DND-41 (cell line): ENCODE measurements at regions not wholly inside any gene's neighbourhood (a gene's known extent, or its start where the extent isn't known, plus 50 kb on each side); places are given as distances from the start of the nearest gene placed in this dataset.
A peak's percentile ranks its signal among the peaks of the same experiment; 100 is the strongest.
"Not testable (repeated sequence)": the region's sequence is repeated elsewhere in the genome, so short reads cannot be mapped to it uniquely, and the experiment has no call there.

Experiments
- ATAC-seq: fragments of 200-7000 bp; cut with Tn5 transposase; 3 replicates; pipeline ENCODE4 v1.9.1; 2021; ENCODE audit warnings: low read depth; ENCODE audit not compliant: insufficient read depth
- DNase-seq: peaks from one replicate; pipeline ENCODE4 v3.0.0-alpha.2; 2020
- H2AFZ ChIP-seq: 2 replicates; pipeline ENCODE4 v1.6.0; 2012; ENCODE audit warnings: low read depth, low read length
- H3K27ac ChIP-seq: 2 replicates; pipeline ENCODE4 v1.5.1; 2012; ENCODE audit warnings: low read length, inconsistent platforms
- H3K27me3 ChIP-seq: fragments of 200-600 bp; sonication (generic); 2 replicates; pipeline ENCODE4 v1.6.0; 2012; ENCODE audit warnings: low read length, mild to moderate bottlenecking, inconsistent platforms; ENCODE audit not compliant: insufficient read depth, poor library complexity
- H3K36me3 ChIP-seq: 2 replicates; pipeline ENCODE4 v1.5.1; 2012; ENCODE audit warnings: low read length, inconsistent platforms; ENCODE audit not compliant: insufficient read depth
- H3K4me1 ChIP-seq: 2 replicates; pipeline ENCODE4 v1.5.1; 2012; ENCODE audit warnings: mild to moderate bottlenecking, low read length; ENCODE audit not compliant: insufficient read depth
- H3K4me2 ChIP-seq: 2 replicates; pipeline ENCODE4 v1.6.0; 2012; ENCODE audit warnings: mild to moderate bottlenecking, moderate library complexity, low read length, inconsistent platforms; ENCODE audit not compliant: insufficient read depth
- H3K4me3 ChIP-seq, 2 experiments: fragments of 200-600 bp in 1 of 2; shearing (Covaris generic) in 1 of 2; 2 replicates each; pipeline ENCODE4 v1.5.1; 2012 to 2016; ENCODE audit warnings: inconsistent platforms in 2 of 2, low read length in 2 of 2, mild to moderate bottlenecking in 2 of 2, low read depth in 1 of 2, moderate library complexity in 1 of 2
- H3K79me2 ChIP-seq: 2 replicates; pipeline ENCODE4 v1.6.0; 2012; ENCODE audit warnings: low read length, inconsistent platforms; ENCODE audit not compliant: insufficient read depth
- H3K9ac ChIP-seq: 2 replicates; pipeline ENCODE4 v1.6.0; 2012; ENCODE audit warnings: low read depth, mild to moderate bottlenecking, inconsistent platforms, low read length, moderate library complexity
- H3K9me3 ChIP-seq: 2 replicates; pipeline ENCODE4 v1.5.1; 2012; ENCODE audit warnings: low read length, moderate library complexity, mild to moderate bottlenecking, inconsistent platforms; ENCODE audit not compliant: insufficient read depth, severe bottlenecking
- H4K20me1 ChIP-seq: 2 replicates; pipeline ENCODE4 v1.6.0; 2012; ENCODE audit warnings: low read length; ENCODE audit not compliant: insufficient read depth
- EZH2 ChIP-seq: IDR thresholded peaks from 3 replicates; pipeline ENCODE4 v1.6.1; 2012; ENCODE audit warnings: borderline replicate concordance, low read depth, mild to moderate bottlenecking, moderate library complexity, low read length, inconsistent platforms; ENCODE audit not compliant: severe bottlenecking
- TF ChIP-seq, protein P1 (sequence below): IDR thresholded peaks from 2 replicates; pipeline ENCODE4 v1.5.1; 2012; ENCODE audit warnings: borderline replicate concordance, low read length, moderate library complexity, mild to moderate bottlenecking; ENCODE audit not compliant: poor library complexity, severe bottlenecking; ENCODE audit errors: extremely low read depth

DNA sequence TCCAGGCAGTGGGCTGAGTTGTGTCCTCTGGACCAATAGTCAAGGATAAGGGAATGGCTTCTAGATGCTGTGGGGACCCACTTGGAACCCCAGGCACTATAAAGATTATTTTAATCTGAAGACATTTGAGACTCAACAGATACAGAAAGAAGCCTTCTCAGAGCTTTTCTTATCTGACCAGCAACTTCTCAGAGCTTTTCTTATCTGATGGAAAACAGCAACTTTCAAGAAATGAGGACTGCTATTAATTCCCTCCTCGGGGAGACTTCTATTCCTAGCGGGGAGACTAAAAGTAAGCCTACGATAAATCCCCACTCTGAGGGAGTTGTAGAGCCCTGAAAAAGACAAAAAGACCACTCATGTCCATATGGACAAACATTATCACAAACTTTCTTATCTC is 160.5 kb downstream of the RNASET2 start:
- Histone ChIP-seq H3K79me2 (no peaks in the 10 kb centered on the region), H3K9ac (no peak overlapping the region), H2AFZ (no peak overlapping the region), H3K4me2 (no peak overlapping the region), H3K27me3 (no peaks in the 10 kb centered on the region), H3K36me3 (no peaks in the 10 kb centered on the region), H3K4me1 (no peaks in the 10 kb centered on the region), H4K20me1 (no peaks in the 10 kb centered on the region), H3K27ac (no peak overlapping the region), H3K9me3 (no peaks in the 10 kb centered on the region), H3K4me3 (no peak overlapping the region)
- no peak for DNase-seq
- TF ChIP-seq EZH2, result no peak
- TF ChIP-seq, protein P1, sequence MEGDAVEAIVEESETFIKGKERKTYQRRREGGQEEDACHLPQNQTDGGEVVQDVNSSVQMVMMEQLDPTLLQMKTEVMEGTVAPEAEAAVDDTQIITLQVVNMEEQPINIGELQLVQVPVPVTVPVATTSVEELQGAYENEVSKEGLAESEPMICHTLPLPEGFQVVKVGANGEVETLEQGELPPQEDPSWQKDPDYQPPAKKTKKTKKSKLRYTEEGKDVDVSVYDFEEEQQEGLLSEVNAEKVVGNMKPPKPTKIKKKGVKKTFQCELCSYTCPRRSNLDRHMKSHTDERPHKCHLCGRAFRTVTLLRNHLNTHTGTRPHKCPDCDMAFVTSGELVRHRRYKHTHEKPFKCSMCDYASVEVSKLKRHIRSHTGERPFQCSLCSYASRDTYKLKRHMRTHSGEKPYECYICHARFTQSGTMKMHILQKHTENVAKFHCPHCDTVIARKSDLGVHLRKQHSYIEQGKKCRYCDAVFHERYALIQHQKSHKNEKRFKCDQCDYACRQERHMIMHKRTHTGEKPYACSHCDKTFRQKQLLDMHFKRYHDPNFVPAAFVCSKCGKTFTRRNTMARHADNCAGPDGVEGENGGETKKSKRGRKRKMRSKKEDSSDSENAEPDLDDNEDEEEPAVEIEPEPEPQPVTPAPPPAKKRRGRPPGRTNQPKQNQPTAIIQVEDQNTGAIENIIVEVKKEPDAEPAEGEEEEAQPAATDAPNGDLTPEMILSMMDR, result no peak
- ATAC-seq, result no peak

DNA sequence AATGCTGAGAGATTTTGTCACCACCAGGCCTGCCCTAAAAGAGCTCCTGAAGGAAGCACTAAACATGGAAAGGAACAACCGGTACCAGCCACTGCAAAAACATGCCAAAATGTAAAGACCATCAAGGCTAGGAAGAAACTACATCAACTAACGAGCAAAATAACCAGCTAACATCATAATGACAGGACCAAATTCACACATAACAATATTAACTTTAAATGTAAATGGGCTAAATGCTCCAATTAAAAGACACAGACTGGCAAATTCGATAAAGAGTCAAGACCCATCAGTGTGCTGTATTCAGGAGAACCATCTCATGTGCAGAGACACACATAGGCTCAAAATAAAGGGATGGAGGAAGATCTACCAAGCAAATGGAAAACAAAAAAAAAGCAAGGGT is 163.8 kb upstream of the RPS6KA2 start:
- not testable (repeated sequence) for H3K4me1 ChIP-seq, H3K9ac ChIP-seq, H3K9me3 ChIP-seq, H3K4me3 ChIP-seq, H3K36me3 ChIP-seq, H2AFZ ChIP-seq, H3K79me2 ChIP-seq, ATAC-seq, H4K20me1 ChIP-seq, H3K27ac ChIP-seq, DNase-seq, H3K4me2 ChIP-seq, H3K27me3 ChIP-seq

DNA sequence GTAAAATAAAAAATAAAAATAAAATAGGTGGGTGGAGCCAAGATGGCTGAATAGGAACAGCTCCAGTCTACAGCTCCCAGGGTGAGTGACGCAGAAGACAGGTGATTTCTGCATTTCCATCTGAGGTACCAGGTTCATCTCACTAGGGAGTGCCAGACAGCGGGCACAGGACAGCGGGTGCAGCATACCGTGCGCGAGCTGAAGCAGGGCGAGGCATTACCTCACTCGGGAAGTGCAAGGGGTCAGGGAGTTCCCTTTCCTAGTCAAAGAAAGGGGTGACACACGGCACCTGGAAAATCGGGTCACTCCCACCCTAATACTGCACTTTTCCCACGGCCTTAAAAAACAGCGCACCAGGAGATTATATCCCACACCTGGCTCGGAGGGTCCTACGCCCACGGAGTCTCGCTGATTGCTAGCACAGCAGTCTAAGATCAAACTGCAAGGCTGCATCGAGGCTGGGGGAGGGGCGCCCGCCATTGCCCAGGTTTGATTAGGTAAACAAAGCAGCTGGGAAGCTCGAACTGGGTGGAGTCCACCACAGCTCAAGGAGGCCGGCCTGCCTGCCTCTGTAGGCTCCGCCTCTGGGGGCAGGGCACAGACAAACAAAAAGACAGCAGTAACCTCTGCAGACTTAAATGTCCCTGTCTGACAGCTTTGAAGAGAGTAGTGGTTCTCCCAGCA is 161.9 kb upstream of the RPS6KA2 start:
- H3K9ac ChIP-seq, H3K36me3 ChIP-seq, H3K4me1 ChIP-seq, DNase-seq, H3K27me3 ChIP-seq, H3K4me3 ChIP-seq, H3K27ac ChIP-seq, H3K79me2 ChIP-seq, H3K9me3 ChIP-seq, H3K4me2 ChIP-seq, H4K20me1 ChIP-seq, ATAC-seq, H2AFZ ChIP-seq: not testable (repeated sequence)

DNA sequence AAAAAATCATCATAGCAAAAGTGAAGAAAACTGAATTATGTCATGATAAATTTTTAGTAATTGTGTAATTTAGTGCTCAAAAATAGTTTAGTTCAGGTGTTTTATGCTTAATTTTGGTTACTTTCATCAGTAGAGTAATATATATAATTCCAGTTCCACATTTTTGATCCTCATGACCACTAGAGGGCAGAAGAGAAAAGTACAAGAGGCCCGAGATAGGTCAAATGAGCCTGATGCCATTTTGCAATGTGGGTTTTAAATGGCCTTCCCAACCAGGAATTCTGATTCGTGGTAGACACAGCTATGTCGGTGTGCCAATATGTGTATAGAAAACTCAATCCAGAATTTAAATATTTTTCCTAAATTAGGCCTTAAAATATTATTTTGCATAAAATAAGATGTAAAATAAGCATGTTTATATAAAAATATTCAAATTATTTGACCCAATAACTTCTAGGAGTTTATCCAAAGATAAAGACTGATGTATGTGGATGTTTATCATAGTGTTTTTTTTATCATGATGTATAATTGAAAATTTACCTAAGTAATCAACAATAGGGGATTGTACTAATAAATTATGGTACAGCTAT is 159.7 kb upstream of the RPS6KA2 start:
- no peak overlapping the region for H3K27ac ChIP-seq
- no peaks in the 10 kb centered on the region for H3K9me3 ChIP-seq
- no peak overlapping the region for H2AFZ ChIP-seq
- H3K9ac ChIP-seq, result no peak overlapping the region
- ATAC-seq (peak; percentile 78), DNase-seq (peak; percentile 14)
- H3K36me3 ChIP-seq, result no peaks in the 10 kb centered on the region
- H3K79me2 ChIP-seq, result no peaks in the 10 kb centered on the region
- H3K4me1 ChIP-seq, result no peaks in the 10 kb centered on the region
- no peak overlapping the region for H3K4me2 ChIP-seq
- no peak overlapping the region for H3K4me3 ChIP-seq
- TF ChIP-seq, protein P1, result peak; percentile 77
- no peak for TF ChIP-seq EZH2
- no peaks in the 10 kb centered on the region for H3K27me3 ChIP-seq
- H4K20me1 ChIP-seq, result no peaks in the 10 kb centered on the region
